HAP-1 (cell line): ENCODE measurements at regions not wholly inside any gene's neighbourhood (a gene's known extent, or its start where the extent isn't known, plus 50 kb on each side); places are given as distances from the start of the nearest gene placed in this dataset.
"Not testable (repeated sequence)": the region's sequence is repeated elsewhere in the genome, so short reads cannot be mapped to it uniquely, and the experiment has no call there.

ENCODE experiments used
- DNase-seq, 2 experiments: peaks; one replicate each; pipeline ENCODE4 v3.0.0-alpha.2; 2016 to 2020; ENCODE audit warnings: low spot score in 2 of 2
- H3K27me3 ChIP-seq: fragments of 250-450 bp; sonication (Bioruptor Pico); 2 replicates; pipeline ENCODE4 v1.5.1; 2020; ENCODE audit warnings: low read depth, mild to moderate bottlenecking, moderate library complexity
- H3K36me3 ChIP-seq: fragments of 250-450 bp; sonication (Bioruptor Pico); replicated peaks from 2 replicates; pipeline ENCODE4 v1.5.1; 2020; ENCODE audit warnings: mild to moderate bottlenecking
- H3K4me1 ChIP-seq: fragments of 250-450 bp; sonication (Bioruptor Pico); 2 replicates; pipeline ENCODE4 v1.5.1; 2020; ENCODE audit warnings: mild to moderate bottlenecking
- H3K4me3 ChIP-seq: fragments of 250-450 bp; sonication (Bioruptor Pico); 2 replicates; pipeline ENCODE4 v1.5.1; 2020; ENCODE audit warnings: mild to moderate bottlenecking, moderate library complexity
- H3K9me3 ChIP-seq: fragments of 250-450 bp; sonication (Bioruptor Pico); 2 replicates; pipeline ENCODE4 v1.5.1; 2020; ENCODE audit warnings: mild to moderate bottlenecking, moderate library complexity
- in situ Hi-C: fragments of 300-500 bp; cut with MboI; formaldehyde crosslinking; loops from 3 replicates; pipeline ENCODE4 v1.14.3; 2020; ENCODE audit warnings: low sequenced_read_pairs, inconsistent platforms, mixed read lengths

- H3K36me3 ChIP-seq: no peaks in the 10 kb centered on the region
- no peaks in the 10 kb centered on the region for H3K9me3 ChIP-seq
- H3K4me1 ChIP-seq: no peaks in the 10 kb centered on the region
- no peak overlapping the region for H3K4me3 ChIP-seq
- DNase-seq: peak in 1 of 2 experiments; percentile 42
- in situ Hi-C loops: no loop called here
- H3K27me3 ChIP-seq: no peaks in the 10 kb centered on the region; the same call in 1 of the 2 replicates
Observed at GRCh38 chr16:88264641-88265285, 118.0 kb upstream of the ZNF469 start.

GRCh38 chr16:88265286-88265938 is 117.3 kb upstream of the ZNF469 start:
- H3K4me1 ChIP-seq, H3K27me3 ChIP-seq, in situ Hi-C loops, H3K9me3 ChIP-seq, H3K4me3 ChIP-seq, DNase-seq, H3K36me3 ChIP-seq: not testable (repeated sequence)

- H3K27me3 ChIP-seq, H3K4me1 ChIP-seq, H3K4me3 ChIP-seq, in situ Hi-C loops, H3K9me3 ChIP-seq, H3K36me3 ChIP-seq, DNase-seq: not testable (repeated sequence)
Observed at GRCh38 chr16:88266036-88266435, 116.7 kb upstream of the ZNF469 start.

- H3K4me3 ChIP-seq, H3K36me3 ChIP-seq, in situ Hi-C loops, H3K4me1 ChIP-seq, DNase-seq, H3K27me3 ChIP-seq, H3K9me3 ChIP-seq: not testable (repeated sequence)
Observed at GRCh38 chr16:88266935-88267551, 115.7 kb upstream of the ZNF469 start.

- not testable (repeated sequence) for H3K4me3 ChIP-seq, H3K27me3 ChIP-seq
Observed at GRCh38 chr16:88268186-88268970, 114.4 kb upstream of the ZNF469 start.

GRCh38 chr16:88270171-88270790 is 112.5 kb upstream of the ZNF469 start:
- H3K4me3 ChIP-seq, H3K27me3 ChIP-seq, DNase-seq, H3K36me3 ChIP-seq, H3K9me3 ChIP-seq, in situ Hi-C loops, H3K4me1 ChIP-seq: not testable (repeated sequence)

More at GRCh38 chr16:88268186-88268970, 114.4 kb upstream of the ZNF469 start:
- H3K36me3 ChIP-seq, in situ Hi-C loops, DNase-seq, H3K4me1 ChIP-seq, H3K9me3 ChIP-seq: not testable (repeated sequence)

- H3K9me3 ChIP-seq, H3K36me3 ChIP-seq, DNase-seq, H3K27me3 ChIP-seq, in situ Hi-C loops, H3K4me1 ChIP-seq, H3K4me3 ChIP-seq: not testable (repeated sequence)
Observed at GRCh38 chr16:88271296-88271695, 111.5 kb upstream of the ZNF469 start.

GRCh38 chr16:88271776-88272175 is 111.0 kb upstream of the ZNF469 start:
- H3K9me3 ChIP-seq, H3K4me1 ChIP-seq, H3K4me3 ChIP-seq, DNase-seq, H3K36me3 ChIP-seq, in situ Hi-C loops, H3K27me3 ChIP-seq: not testable (repeated sequence)

GRCh38 chr16:88272437-88272836 is 110.3 kb upstream of the ZNF469 start:
- H3K4me1 ChIP-seq, H3K27me3 ChIP-seq, H3K9me3 ChIP-seq, DNase-seq, H3K36me3 ChIP-seq, H3K4me3 ChIP-seq, in situ Hi-C loops: not testable (repeated sequence)

- H3K4me3 ChIP-seq, H3K9me3 ChIP-seq, H3K36me3 ChIP-seq, in situ Hi-C loops, DNase-seq, H3K4me1 ChIP-seq, H3K27me3 ChIP-seq: not testable (repeated sequence)
Observed at GRCh38 chr16:88274126-88274750, 108.5 kb upstream of the ZNF469 start.

- DNase-seq: no peak
- Histone ChIP-seq H3K27me3 (no peaks in the 10 kb centered on the region), H3K36me3 (no peaks in the 10 kb centered on the region), H3K4me3 (no peak overlapping the region), H3K4me1 (no peaks in the 10 kb centered on the region), H3K9me3 (no peaks in the 10 kb centered on the region)
- in situ Hi-C loops: no loop called here
Observed at GRCh38 chr16:88274847-88275246, 107.9 kb upstream of the ZNF469 start.

GRCh38 chr16:88275336-88276122 is 107.2 kb upstream of the ZNF469 start:
- DNase-seq, in situ Hi-C loops, H3K4me3 ChIP-seq, H3K9me3 ChIP-seq, H3K36me3 ChIP-seq, H3K4me1 ChIP-seq, H3K27me3 ChIP-seq: not testable (repeated sequence)
